Body of pancreas (tissue), 4 donors: ENCODE measurements at regions not wholly inside any gene's neighbourhood (a gene's known extent, or its start where the extent isn't known, plus 50 kb on each side); places are given as distances from the start of the nearest gene placed in this dataset.
A peak's percentile ranks its signal among the peaks of the same experiment; 100 is the strongest.

Experiments
- ATAC-seq: fragments of 150-250 bp; one replicate; pipeline ENCODE4 v1.9.1; 2016
- DNase-seq, 4 donors: peaks; one replicate each; pipeline ENCODE4 v3.0.0-alpha.2; 2019
- H3K27ac ChIP-seq, 4 donors: fragments of 200-600 bp; sonication (generic); 1 replicate in 3 of 4; 2 replicates in 1 of 4; pipeline versions ENCODE4 v1.5.1 to v1.6.1; 2016 to 2019; ENCODE audit warnings: mild to moderate bottlenecking in 1 of 4, mixed read lengths in 1 of 4, moderate library complexity in 1 of 4
- H3K27me3 ChIP-seq, 2 donors: fragments of 200-600 bp; sonication (generic); one replicate each; pipeline ENCODE4 v1.6.0; 2016; ENCODE audit warnings: mild to moderate bottlenecking in 1 of 2
- H3K36me3 ChIP-seq, 2 donors: fragments of 200-600 bp; sonication (generic); replicated peaks in 1 of 2; 2 replicates each; pipeline ENCODE4 v1.5.1; 2016; ENCODE audit warnings: low read depth in 2 of 2; ENCODE audit not compliant: insufficient read depth in 1 of 2
- H3K4me1 ChIP-seq: fragments of 200-600 bp; sonication (generic); one replicate; pipeline ENCODE4 v1.6.0; 2016
- H3K4me3 ChIP-seq, 2 donors: fragments of 200-600 bp; sonication (generic); 1 replicate in 1 of 2; 2 replicates in 1 of 2; pipeline ENCODE4 v1.5.1; 2016 to 2019
- H3K9me3 ChIP-seq, 3 donors: fragments of 200-600 bp; sonication (generic); 1 replicate in 2 of 3; 2 replicates in 1 of 3; pipeline ENCODE4 v1.5.1; 2016
- POLR2A ChIP-seq, 3 donors: fragments of 450-650 bp; IDR thresholded peaks; one replicate each; pipeline ENCODE4 v1.6.1; 2016; ENCODE audit warnings: antibody characterized with exemption in 3 of 3, mild to moderate bottlenecking in 2 of 3
- WGBS, 2 donors: methylation state at CpG; one replicate each; pipeline ENCODE4 v1.1.5; 2017; 5-methylcytosine and 5-hydroxymethylcytosine counted together
- intact Hi-C: fragments of 100-400 bp; cut with DNase I; formaldehyde crosslinking; loops from one replicate; pipeline ENCODE4 v1.15.1; 2023
- TF ChIP-seq, protein P1 (sequence below), 7 experiments: fragments of 450-650 bp in 4 of 7; fragments of 200-600 bp in 3 of 7; sonication (generic) in 3 of 7; IDR thresholded peaks; one replicate each; pipeline ENCODE4 v1.5.1; 2016 to 2019; ENCODE audit warnings: antibody characterized with exemption in 7 of 7

DNA sequence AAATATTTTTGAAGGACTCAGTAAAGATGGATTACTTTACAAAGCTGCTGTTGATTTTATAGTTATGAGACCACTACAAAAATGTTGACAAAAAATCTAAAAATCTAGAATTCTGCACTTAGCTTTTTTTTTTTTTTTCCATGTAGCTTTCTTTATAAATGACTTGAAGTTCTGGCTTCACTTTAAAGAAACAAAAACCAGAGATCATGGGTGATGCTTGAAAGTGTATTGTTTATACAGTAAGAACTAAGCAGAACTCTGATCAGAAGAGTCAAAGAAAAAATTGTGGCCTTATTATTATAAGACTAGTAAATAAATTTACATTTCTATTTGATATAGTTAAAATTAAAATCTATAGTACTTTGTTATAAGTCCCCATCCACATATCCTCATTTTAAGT is 301.7 kb downstream of the BLID start:
- no peak for ATAC-seq
- H3K27ac ChIP-seq = no peak overlapping the region
- no peak overlapping the region for H3K4me3 ChIP-seq
- H3K36me3 ChIP-seq = no peaks in the 10 kb centered on the region
- no peak for DNase-seq
- TF ChIP-seq, protein P1, sequence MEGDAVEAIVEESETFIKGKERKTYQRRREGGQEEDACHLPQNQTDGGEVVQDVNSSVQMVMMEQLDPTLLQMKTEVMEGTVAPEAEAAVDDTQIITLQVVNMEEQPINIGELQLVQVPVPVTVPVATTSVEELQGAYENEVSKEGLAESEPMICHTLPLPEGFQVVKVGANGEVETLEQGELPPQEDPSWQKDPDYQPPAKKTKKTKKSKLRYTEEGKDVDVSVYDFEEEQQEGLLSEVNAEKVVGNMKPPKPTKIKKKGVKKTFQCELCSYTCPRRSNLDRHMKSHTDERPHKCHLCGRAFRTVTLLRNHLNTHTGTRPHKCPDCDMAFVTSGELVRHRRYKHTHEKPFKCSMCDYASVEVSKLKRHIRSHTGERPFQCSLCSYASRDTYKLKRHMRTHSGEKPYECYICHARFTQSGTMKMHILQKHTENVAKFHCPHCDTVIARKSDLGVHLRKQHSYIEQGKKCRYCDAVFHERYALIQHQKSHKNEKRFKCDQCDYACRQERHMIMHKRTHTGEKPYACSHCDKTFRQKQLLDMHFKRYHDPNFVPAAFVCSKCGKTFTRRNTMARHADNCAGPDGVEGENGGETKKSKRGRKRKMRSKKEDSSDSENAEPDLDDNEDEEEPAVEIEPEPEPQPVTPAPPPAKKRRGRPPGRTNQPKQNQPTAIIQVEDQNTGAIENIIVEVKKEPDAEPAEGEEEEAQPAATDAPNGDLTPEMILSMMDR (IDR thresholded peaks at IDR 0.05) = no peak
- TF ChIP-seq POLR2A (IDR thresholded peaks at IDR 0.05) = no peak
- H3K4me1 ChIP-seq = peaks cover 5% of the 10 kb centered on the region
- no peaks in the 10 kb centered on the region for H3K27me3 ChIP-seq
- intact Hi-C loops = no loop called here
- H3K9me3 ChIP-seq = peaks cover 0 to 6% (median 0%) of the 10 kb centered on the region in 3 donors

DNA sequence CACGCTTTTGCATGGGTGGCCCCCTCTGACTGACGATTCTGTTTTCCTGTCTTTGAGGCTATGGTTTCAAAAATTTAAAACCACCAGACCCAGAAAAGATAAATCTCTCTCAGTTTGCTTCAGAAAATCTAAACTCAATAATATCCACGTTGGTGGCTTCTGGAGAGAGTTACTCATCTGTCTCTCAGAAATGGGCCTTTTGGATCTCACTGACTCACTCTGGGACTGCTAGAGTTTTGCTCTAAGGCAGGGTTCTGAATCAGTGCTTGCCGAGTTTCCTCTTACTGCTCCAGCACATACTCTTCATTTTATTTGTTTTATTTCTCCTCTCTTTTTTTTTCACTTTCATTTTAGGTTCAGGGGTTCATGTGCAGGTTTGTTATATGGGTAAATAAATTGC is 305.7 kb downstream of the BLID start:
- Histone ChIP-seq H3K36me3 (no peaks in the 10 kb centered on the region), H3K27me3 (no peaks in the 10 kb centered on the region), H3K4me1 (peaks cover 6% of the 10 kb centered on the region), H3K27ac (peak overlapping the region in 1 of 4 donors; percentile 46), H3K9me3 (peaks cover 0 to 6% (median 0%) of the 10 kb centered on the region in 3 donors), H3K4me3 (no peak overlapping the region)
- no peak for DNase-seq
- ATAC-seq = no peak
- TF ChIP-seq POLR2A (IDR thresholded peaks at IDR 0.05) = no peak
- TF ChIP-seq, protein P1 (IDR thresholded peaks at IDR 0.05) = no peak
- WGBS, 2 donors = 36 to 39% methylated on average over 4 of the region's 4 CpGs
- intact Hi-C loops = no loop called here

DNA sequence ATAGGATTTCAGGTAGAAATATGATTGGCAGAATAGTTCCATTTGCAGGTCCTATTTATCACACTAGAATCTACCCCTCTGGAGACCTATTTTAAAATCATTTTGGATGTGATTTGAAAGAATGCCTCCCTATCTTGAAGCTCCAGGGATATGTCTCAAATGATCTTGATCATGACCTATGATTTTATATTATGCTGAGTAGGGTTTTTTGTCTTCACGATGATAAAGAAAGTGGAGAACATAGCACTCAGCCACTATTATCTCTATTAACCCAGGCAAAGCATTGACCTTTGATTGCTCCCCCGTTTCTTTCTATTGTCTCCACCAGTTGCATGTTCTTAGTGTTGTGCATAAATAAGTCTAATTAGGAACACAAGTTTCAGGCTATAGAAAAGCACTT is 307.9 kb downstream of the BLID start:
- Histone ChIP-seq H3K36me3 (no peaks in the 10 kb centered on the region), H3K4me1 (peaks cover 6% of the 10 kb centered on the region), H3K9me3 (peaks cover 0 to 6% (median 0%) of the 10 kb centered on the region in 3 donors), H3K27ac (no peak overlapping the region), H3K4me3 (no peak overlapping the region), H3K27me3 (no peaks in the 10 kb centered on the region)
- DNase-seq (no peak), ATAC-seq (no peak)
- 45 to 62% methylated on average over 2 of the region's 2 CpGs for WGBS, 2 donors
- TF ChIP-seq, protein P1 (IDR thresholded peaks at IDR 0.05) = no peak
- no peak for TF ChIP-seq POLR2A (IDR thresholded peaks at IDR 0.05)
- intact Hi-C loops = no loop called here

DNA sequence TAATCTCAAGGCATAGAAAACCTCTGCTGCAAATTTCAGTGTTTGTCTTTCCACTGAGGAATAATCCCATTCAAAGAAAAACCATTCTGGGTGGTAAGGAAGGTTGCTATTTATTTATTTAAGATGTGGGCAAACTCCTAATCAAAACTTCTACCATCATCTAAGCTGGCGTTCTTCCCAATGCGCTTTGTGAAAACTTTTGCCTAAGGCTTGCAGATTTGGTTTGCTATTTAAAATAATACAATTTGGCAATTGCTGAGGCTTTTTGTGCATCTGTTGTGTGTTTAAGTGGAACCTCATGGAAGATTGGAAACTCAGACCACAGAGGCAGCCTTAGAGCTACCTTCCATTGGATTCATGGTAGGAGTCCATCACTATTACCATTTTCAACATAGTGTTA is 309.0 kb downstream of the BLID start:
- 77 to 83% methylated on average over 2 of the region's 2 CpGs for WGBS, 2 donors
- TF ChIP-seq POLR2A (IDR thresholded peaks at IDR 0.05) = no peak
- TF ChIP-seq, protein P1 (IDR thresholded peaks at IDR 0.05) = no peak
- no peak overlapping the region for H3K4me3 ChIP-seq
- H3K36me3 ChIP-seq = no peaks in the 10 kb centered on the region
- no peaks in the 10 kb centered on the region for H3K27me3 ChIP-seq
- ATAC-seq = no peak
- peaks cover 6% of the 10 kb centered on the region for H3K4me1 ChIP-seq
- no peaks in the 10 kb centered on the region for H3K9me3 ChIP-seq
- no peak overlapping the region for H3K27ac ChIP-seq
- DNase-seq = no peak
- intact Hi-C loops = no loop called here

DNA sequence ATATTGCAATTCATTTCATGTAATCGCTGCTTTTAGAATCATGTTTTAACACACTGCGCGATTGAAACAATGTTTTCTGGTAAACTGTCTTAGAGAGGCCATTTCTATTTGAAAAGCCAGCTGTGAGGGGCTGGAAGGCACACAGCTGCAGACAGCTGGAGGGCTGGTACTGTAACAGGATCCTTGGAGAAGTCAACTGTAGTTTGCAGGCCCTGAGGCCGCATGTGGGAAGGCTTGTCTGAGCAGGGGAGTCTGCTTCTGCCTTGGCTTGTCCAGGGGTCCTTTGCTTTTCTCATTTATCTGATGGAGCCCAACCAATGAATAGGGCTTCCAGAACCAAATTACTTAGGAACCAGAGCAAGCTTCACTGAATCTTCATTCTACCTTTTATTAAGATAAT is 313.5 kb downstream of the BLID start:
- no peak overlapping the region for H3K27ac ChIP-seq
- ATAC-seq = no peak
- no peaks in the 10 kb centered on the region for H3K27me3 ChIP-seq
- intact Hi-C loops = no loop called here
- no peaks in the 10 kb centered on the region for H3K9me3 ChIP-seq
- WGBS, 2 donors = 77 to 79% methylated on average over 4 of the region's 4 CpGs
- no peak for DNase-seq
- H3K4me3 ChIP-seq = no peak overlapping the region
- H3K4me1 ChIP-seq = no peaks in the 10 kb centered on the region
- no peak for TF ChIP-seq POLR2A (IDR thresholded peaks at IDR 0.05)
- TF ChIP-seq, protein P1 (IDR thresholded peaks at IDR 0.05) = no peak
- H3K36me3 ChIP-seq = no peaks in the 10 kb centered on the region
